AG04449 (cell line): ENCODE measurements at regions not wholly inside any gene's neighbourhood (a gene's known extent, or its start where the extent isn't known, plus 50 kb on each side); places are given as distances from the start of the nearest gene placed in this dataset.
"Not testable (repeated sequence)": the region's sequence is repeated elsewhere in the genome, so short reads cannot be mapped to it uniquely, and the experiment has no call there.

ENCODE experiments used
- CTCF ChIA-PET: fragments of 350-600 bp; formaldehyde crosslinking; extraction: SDS; loops from one replicate; lab custom pipeline; 2021; ENCODE audit warnings: antibody characterized with exemption; lab: Yijun Ruan, JAX
- POLR2A ChIA-PET: fragments of 400-600, 350-600 bp; formaldehyde crosslinking; extraction: SDS; loops from one replicate; lab custom pipeline; 2020; ENCODE audit warnings: antibody characterized with exemption, inconsistent platforms; lab: Yijun Ruan, JAX
- DNase-seq: peaks from one replicate; pipeline ENCODE4 v3.0.0-alpha.2; 2010; ENCODE audit warnings: low read depth, low spot score
- H3K4me3 ChIP-seq: 2 replicates; pipeline ENCODE4 v1.5.1; 2011; ENCODE audit warnings: low read depth, mild to moderate bottlenecking, control low read depth, low read length
- CTCF ChIP-seq: IDR thresholded peaks from one replicate; pipeline ENCODE4 v1.5.1; 2011; ENCODE audit warnings: mild to moderate bottlenecking, moderate library complexity, low read length, control low read depth, inconsistent platforms; ENCODE audit not compliant: insufficient read depth; ENCODE audit errors: missing control alignments

- POLR2A ChIA-PET: no interaction called here
- TF ChIP-seq CTCF: no peak
- no peak for DNase-seq
- CTCF ChIA-PET: no interaction called here
- no peak overlapping the region for H3K4me3 ChIP-seq
Measured at GRCh38 chr13:37294472-37294871, 189.0 kb upstream of the CSNK1A1L start.

GRCh38 chr13:37293295-37293694 lies 187.8 kb upstream of the CSNK1A1L start:
- ChIA-PET POLR2A (no interaction called here), CTCF (no interaction called here)
- H3K4me3 ChIP-seq: no peak overlapping the region
- no peak for TF ChIP-seq CTCF
- DNase-seq: no peak

GRCh38 chr13:37290716-37291505 lies 185.4 kb upstream of the CSNK1A1L start:
- POLR2A ChIA-PET: no interaction called here
- no peak overlapping the region for H3K4me3 ChIP-seq
- no peak for TF ChIP-seq CTCF
- CTCF ChIA-PET: no interaction called here
- no peak for DNase-seq

GRCh38 chr13:37289212-37289935 lies 183.9 kb upstream of the CSNK1A1L start:
- DNase-seq: no peak
- ChIA-PET CTCF (interaction anchor here (1.0 to 1.1 kb wide), 2 partner anchors 12 to 193 kb away, joined by 3 to 4 read pairs; no protein-coding TSS in a partner anchor), POLR2A (no interaction called here)
- TF ChIP-seq CTCF: no peak
- no peak overlapping the region for H3K4me3 ChIP-seq

GRCh38 chr13:37288057-37288720 lies 182.7 kb upstream of the CSNK1A1L start:
- CTCF ChIA-PET: interaction anchor here (1.1 kb wide), 1 partner anchor 194 kb away, joined by 3 read pairs; no protein-coding TSS in a partner anchor
- POLR2A ChIA-PET: no interaction called here
- no peak for TF ChIP-seq CTCF
- H3K4me3 ChIP-seq: no peak overlapping the region
- DNase-seq: no peak

DNA sequence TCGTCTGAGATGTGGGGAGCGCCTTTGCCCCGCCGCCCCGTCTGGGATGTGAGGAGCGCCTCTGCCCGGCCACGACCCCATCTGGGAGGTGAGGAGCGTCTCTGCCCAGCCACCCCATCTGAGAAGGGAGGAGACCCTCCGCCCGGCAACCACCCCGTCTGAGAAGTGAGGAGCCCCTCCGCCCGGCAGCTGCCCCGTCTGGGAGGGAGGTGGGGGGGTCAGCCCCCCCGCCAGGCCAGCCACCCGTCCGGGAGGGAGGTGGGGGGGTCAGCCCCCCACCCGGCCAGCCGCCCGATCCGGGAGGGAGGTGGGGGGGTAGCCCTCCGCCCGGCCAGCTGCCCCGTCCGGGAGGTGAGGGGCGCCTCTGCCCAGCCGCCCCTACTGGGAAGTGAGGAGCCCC lies 174.8 kb upstream of the CSNK1A1L start:
- DNase-seq: not testable (repeated sequence)

More for the DNA sequence above, 174.8 kb upstream of the CSNK1A1L start:
- POLR2A ChIA-PET, H3K4me3 ChIP-seq, CTCF ChIA-PET: not testable (repeated sequence)
